ENCODE measurements at regions not wholly inside any gene's neighbourhood (a gene's known extent, or its start where the extent isn't known, plus 50 kb on each side); places are given as distances from the start of the nearest gene placed in this dataset.

DNA sequence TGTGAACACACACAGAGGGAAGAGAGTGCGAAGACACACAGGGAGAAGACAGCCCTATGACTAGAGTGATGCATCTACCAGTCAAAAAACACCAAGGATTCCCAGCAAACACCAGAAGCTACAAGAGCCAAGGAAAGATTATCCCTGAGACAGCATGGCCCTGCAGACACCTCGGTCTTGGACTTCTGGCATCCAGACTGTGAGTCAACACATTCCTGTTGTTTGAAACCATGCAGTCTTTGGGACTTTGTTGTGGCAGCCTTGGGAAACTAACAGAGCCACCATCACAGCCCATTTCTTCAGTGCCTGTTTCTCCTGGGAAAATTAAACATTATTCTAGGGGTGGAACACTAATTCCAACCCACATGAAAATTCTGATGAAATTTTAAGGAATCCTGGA lies 220.6 kb downstream of the GXYLT1 start:
- no peak for DNase-seq

DNA sequence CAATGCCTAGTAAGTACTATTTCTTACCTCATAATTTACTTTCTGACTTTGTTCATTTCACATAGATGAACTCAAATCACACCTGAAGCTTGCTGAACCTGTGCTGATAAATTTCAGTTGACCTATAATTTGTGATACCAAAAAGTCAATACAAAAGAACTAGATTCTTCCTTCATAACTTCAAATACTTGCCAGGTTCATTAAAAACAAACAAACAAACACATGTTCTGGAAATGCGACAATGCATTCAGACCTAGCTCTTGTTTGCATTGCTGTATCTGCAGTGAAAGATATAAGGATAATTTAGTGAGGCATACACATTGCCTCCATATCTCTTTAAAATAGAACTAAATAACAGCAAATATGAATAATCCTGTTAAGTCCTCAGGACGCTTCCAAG lies 221.3 kb downstream of the GXYLT1 start:
- DNase-seq, result no peak

GRCh38 chr12:41920355-41920754 lies 224.3 kb downstream of the GXYLT1 start:
- DNase-seq, result no peak

GRCh38 chr12:41919526-41920261 lies 225.0 kb downstream of the GXYLT1 start:
- no peak for DNase-seq

- no peak for DNase-seq
These were observed 225.6 kb downstream of the GXYLT1 start for GRCh38 chr12:41919048-41919447.

DNA sequence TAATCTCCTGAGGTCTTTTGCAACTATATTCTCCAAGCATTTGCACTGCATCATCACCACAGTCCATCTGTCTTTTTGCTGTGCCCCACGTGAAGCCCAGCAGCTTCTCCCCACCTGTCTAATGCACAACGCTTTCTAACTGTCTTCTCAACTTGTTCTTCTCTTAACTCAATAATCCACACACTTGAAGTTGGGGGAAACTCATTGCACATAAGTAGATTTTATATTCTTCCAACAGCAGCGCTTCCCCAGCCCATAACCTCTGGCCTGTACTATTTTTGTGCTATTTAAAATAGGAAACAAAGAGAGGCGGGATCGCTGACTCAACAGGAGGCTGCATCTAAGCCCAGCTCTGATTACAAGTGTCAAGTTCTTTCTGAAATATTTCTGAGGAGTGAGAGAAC lies 226.7 kb downstream of the GXYLT1 start:
- DNase-seq, result no peak

- no peak for DNase-seq
These were observed 227.5 kb downstream of the GXYLT1 start for GRCh38 chr12:41917181-41917580.

DNA sequence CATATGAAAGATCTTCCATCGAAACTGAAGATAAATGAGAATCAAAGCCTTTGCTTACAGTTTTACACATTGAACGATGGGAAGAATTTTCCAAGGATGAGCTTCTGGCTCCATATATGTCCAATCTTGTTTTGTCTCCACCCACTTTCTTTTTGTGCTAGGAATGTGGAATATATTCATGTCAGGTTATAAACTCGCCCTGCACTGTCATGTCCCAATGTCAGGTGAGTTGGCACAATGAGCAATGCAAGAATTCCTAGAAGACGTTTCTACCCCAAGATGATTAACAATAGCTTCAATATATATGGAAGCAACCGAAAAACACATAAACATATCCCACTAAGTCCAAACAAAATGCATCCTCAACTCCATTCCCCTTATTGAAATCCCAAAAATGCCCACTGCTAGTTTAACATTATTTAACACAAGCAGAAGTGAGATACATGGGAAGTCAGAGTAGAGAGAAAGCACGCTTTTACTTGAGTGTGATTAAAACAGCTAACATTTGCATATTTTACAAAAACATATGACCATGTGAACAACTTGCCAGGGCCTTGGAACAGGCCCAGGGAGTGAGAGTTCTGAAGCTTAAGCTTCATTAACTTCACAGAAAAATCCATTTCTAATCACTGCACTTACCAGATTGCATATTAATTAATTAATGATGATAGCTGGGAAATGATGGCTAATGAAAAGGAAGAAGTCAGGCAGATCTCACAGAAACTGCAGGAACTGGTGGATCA lies 233.9 kb downstream of the GXYLT1 start:
- no peak for DNase-seq

- no peak for DNase-seq
These were observed 236.5 kb downstream of the GXYLT1 start for GRCh38 chr12:41908206-41908605.

GRCh38 chr12:41907550-41907949 lies 237.1 kb downstream of the GXYLT1 start:
- no peak for DNase-seq

DNA sequence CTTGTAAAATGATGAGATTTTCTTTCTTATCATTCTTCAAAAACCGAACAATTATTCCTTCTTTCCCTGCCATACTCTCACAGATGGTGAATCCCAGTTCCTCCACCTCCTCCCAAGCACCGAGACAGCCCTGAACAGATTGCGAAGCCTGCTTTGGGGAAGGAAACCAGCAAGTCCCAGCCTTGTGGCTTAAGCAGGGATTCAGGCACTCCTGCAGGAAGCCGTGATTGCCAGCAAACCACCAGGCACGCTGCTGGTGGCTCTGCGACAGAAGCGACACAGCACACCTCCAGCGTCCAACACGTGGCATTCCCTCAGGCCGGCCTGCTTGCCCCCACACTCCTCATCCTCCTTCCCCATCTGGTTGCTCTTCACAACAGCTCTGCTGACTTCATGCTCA lies 237.7 kb downstream of the GXYLT1 start:
- DNase-seq, result no peak

GRCh38 chr12:41905759-41906297 lies 238.8 kb downstream of the GXYLT1 start:
- DNase-seq, result no peak

GRCh38 chr12:41905073-41905758 lies 239.5 kb downstream of the GXYLT1 start:
- DNase-seq, result no peak

DNA sequence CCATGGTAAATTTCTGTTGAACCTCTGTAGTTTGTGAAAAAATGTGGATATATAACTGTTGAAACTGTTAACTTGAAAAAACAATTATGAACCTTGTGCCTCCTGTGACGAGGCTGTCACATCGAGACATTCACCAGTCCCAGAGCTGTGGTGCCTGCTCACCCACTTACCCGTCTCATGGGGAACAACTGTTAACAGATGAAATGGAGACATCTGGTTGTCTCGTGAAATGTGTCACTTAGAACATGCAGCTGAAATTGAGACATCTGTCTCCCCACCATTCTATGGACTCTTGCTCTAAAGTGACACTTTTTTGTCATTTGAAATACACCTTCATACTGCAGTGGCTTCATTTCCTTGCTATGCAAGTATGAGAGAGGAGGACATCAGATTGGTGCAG lies 240.6 kb downstream of the GXYLT1 start:
- no peak for DNase-seq

- DNase-seq, result no peak
These were observed 241.5 kb downstream of the GXYLT1 start for GRCh38 chr12:41903014-41903708.

DNA sequence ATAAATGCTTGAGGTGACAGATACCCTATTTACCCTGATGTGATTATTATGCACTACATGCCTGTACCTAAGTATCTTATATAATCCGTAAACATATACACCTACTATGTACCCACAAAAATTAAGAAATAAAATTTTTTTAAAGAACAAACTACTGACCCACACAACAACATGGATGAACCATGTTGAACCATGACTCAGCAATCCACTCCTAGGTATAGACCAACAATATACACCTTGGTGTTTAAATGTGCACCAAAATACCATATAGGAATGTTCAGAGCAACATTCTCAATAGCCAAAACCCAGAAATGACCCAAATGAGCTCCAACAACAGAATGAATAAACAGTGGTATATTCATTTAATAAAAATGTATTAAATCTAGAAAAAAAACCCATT lies 245.1 kb downstream of the GXYLT1 start:
- no peak for DNase-seq

GRCh38 chr12:41897593-41897992 lies 247.1 kb downstream of the GXYLT1 start:
- DNase-seq, result no peak

DNA sequence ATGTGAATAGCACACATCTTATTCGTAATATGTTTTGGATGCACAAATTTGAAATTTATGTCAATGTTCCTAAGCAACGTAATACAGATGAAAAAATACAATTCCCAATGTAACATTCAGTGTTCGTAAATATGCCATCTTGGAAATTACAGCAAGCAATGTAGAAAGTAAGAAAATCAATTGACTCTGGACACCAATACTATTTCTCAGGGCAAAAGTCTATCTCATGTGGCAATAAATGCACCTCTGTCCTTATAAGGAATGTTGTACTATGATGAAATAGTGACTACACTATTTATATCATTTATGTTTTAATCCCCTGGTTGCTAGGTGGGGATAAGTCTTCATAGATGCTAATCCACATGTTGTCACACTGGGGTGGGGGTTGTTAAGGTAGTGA lies 251.2 kb downstream of the GXYLT1 start:
- no peak for DNase-seq

GRCh38 chr12:41892302-41892701 lies 252.4 kb downstream of the GXYLT1 start:
- DNase-seq, result no peak

GRCh38 chr12:41891226-41891625 lies 253.4 kb downstream of the GXYLT1 start:
- DNase-seq, result no peak

DNA sequence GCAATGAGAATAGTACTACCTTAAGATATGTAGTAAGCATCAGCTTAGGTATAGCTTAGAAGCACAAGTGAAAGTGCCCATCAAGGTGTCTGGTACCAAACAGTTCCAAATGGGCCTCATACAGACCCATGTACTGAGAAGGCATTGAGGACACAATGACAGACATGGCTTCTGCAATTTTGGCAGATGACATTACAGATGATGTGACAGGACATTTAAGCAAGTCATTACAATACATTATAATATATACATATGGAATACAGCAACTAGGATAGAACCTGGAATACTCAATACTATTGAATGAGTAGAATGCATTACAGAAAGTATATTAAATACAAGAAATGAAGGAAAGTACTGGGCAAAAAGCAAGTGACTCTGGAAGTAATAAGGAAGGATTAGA lies 256.4 kb downstream of the GXYLT1 start:
- DNase-seq, result no peak

DNA sequence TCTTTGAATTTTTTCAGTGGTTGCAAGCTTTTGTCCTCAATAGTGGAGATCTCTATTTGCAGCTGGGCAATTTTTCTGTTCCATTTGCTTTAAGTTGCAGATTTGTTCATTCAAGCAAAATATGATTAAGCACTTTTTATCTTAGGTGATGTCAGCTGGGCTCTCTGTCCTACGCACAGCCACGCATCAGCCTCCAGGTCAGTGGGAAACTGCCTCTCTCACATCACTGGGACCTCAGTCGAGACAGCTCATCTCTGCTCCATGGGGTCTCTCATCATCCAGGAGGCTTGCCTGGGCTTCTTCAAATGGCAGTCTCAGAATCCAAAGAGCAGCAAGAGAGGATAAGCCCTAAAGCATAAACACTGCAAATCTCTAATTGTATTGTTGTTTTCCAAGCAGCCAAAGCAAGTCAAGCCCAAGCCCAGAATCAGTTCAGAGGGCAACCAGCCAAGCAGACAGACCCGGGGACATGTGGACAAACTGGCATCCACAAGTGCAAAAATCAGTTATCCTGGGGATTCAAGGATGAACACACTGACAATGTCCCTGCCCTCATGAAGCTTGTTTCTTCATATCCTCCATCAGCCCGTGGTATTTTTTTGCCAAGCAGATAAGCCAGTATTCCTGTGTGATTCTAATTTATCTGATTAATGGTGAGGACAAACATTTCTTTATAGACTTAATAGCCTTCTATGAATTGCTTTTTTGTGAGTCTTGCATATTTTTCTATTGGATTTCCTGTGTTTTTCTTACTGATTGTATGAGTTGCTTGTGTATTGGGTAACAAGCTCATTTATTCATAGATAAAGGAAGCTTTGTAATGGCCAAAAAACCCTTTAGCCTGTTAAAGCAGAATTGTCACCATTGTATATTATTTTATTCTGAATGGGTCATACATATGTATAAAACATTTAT lies 262.5 kb downstream of the GXYLT1 start:
- DNase-seq, result no peak

Data from effector CD8-positive, alpha-beta T cell (primary cell).